Transverse colon (tissue), 4 donors: ENCODE measurements at regions not wholly inside any gene's neighbourhood (a gene's known extent, or its start where the extent isn't known, plus 50 kb on each side); places are given as distances from the start of the nearest gene placed in this dataset.

Experiments
- DNase-seq: peaks from one replicate; pipeline ENCODE4 v3.0.0-alpha.2; 2019
- H3K27ac ChIP-seq, 4 donors: fragments of 200-600 bp; sonication (generic); 2 replicates each; pipeline ENCODE4 v1.5.1; 2016 to 2018; ENCODE audit warnings: inconsistent platforms in 4 of 4
- H3K27me3 ChIP-seq: fragments of 200-600 bp; sonication (generic); 2 replicates; pipeline ENCODE4 v1.5.1; 2017; ENCODE audit warnings: inconsistent platforms
- H3K36me3 ChIP-seq, 4 donors: fragments of 200-600 bp; sonication (generic); 2 replicates each; pipeline ENCODE4 v1.5.1; 2017 to 2019; ENCODE audit warnings: inconsistent platforms in 4 of 4
- H3K4me1 ChIP-seq, 4 donors: fragments of 200-600 bp; sonication (generic); 2 replicates each; pipeline ENCODE4 v1.5.1; 2017 to 2020; ENCODE audit warnings: inconsistent platforms in 4 of 4
- H3K4me3 ChIP-seq, 4 donors: fragments of 200-600 bp; sonication (generic); 1 replicate in 1 of 4; 2 replicates in 3 of 4; pipeline versions ENCODE4 v1.5.1 to v1.6.1; 2017 to 2019; ENCODE audit warnings: inconsistent platforms in 4 of 4
- H3K9me3 ChIP-seq, 2 donors: fragments of 200-600 bp; sonication (generic); 2 replicates each; pipeline ENCODE4 v1.5.1; 2017 to 2019; ENCODE audit warnings: inconsistent platforms in 2 of 2
- CTCF ChIP-seq, 5 experiments: fragments of 200-600 bp in 3 of 5; fragments of 450-650 bp in 2 of 5; sonication (generic) in 3 of 5; IDR thresholded peaks; 1 replicate in 2 of 5; 2 replicates in 3 of 5; pipeline ENCODE4 v1.5.1; 2016 to 2017; ENCODE audit warnings: antibody characterized with exemption in 5 of 5, inconsistent platforms in 3 of 5, mild to moderate bottlenecking in 2 of 5, moderate library complexity in 1 of 5
- EP300 ChIP-seq: sonication (generic); formaldehyde crosslinking; IDR thresholded peaks from one replicate; pipeline ENCODE4 v1.6.1; 2017; ENCODE audit warnings: antibody characterized with exemption, low read depth
- POLR2A ChIP-seq: fragments of 450-650 bp; IDR thresholded peaks from one replicate; pipeline ENCODE4 v1.6.1; 2016; ENCODE audit warnings: antibody characterized with exemption, mild to moderate bottlenecking, moderate library complexity
- POLR2AphosphoS5 ChIP-seq, 3 donors: sonication (generic); formaldehyde crosslinking; IDR thresholded peaks; one replicate each; pipeline ENCODE4 v1.6.1; 2016; ENCODE audit warnings: antibody characterized with exemption in 3 of 3
- WGBS, 2 donors: methylation state at CpG; one replicate each; pipeline ENCODE4 v1.1.5; 2018; ENCODE audit warnings: low coverage in 1 of 2; 5-methylcytosine and 5-hydroxymethylcytosine counted together
- in situ Hi-C, 4 donors: fragments of 200-750 bp; cut with MboI; loops; one replicate each; pipeline versions ENCODE4 v1.15.0 to v1.15.1; 2017; ENCODE audit warnings: low sequenced_read_pairs in 3 of 4, low pct_ligation_motif_present in 1 of 4, low pct_unique_long_range_greater_than_20kb in 1 of 4
- intact Hi-C: fragments of 100-400 bp; cut with DNase I; formaldehyde crosslinking; loops from one replicate; pipeline ENCODE4 v1.15.1; 2023; ENCODE audit warnings: low total_unique reads

- DNase-seq = no peak
- no peaks in the 10 kb centered on the region for H3K9me3 ChIP-seq
- H3K27ac ChIP-seq = no peak overlapping the region
- no peaks in the 10 kb centered on the region for H3K36me3 ChIP-seq
- no peak overlapping the region for H3K4me3 ChIP-seq
- no peaks in the 10 kb centered on the region for H3K4me1 ChIP-seq
- TF ChIP-seq POLR2A = no peak
- TF ChIP-seq CTCF (IDR thresholded peaks at IDR 0.05) = no peak
- no peak for TF ChIP-seq EP300
- TF ChIP-seq POLR2AphosphoS5 (IDR thresholded peaks at IDR 0.05) = no peak
- in situ Hi-C loops = no loop called here
- WGBS, 2 donors = 93 to 95% methylated on average over 2 of the region's 2 CpGs
- intact Hi-C loops = no loop called here
- H3K27me3 ChIP-seq = no peaks in the 10 kb centered on the region
Measured at GRCh38 chr21:15236111-15236510, 171.3 kb upstream of the NRIP1 start.

GRCh38 chr21:15240848-15241247, 176.0 kb upstream of the NRIP1 start:
- 65 to 68% methylated on average over 2 of the region's 2 CpGs for WGBS, 2 donors
- Histone ChIP-seq H3K4me1 (no peaks in the 10 kb centered on the region), H3K4me3 (no peak overlapping the region), H3K36me3 (no peaks in the 10 kb centered on the region), H3K9me3 (no peaks in the 10 kb centered on the region), H3K27me3 (no peaks in the 10 kb centered on the region), H3K27ac (no peak overlapping the region)
- in situ Hi-C loops = no loop called here
- no peak for TF ChIP-seq POLR2AphosphoS5 (IDR thresholded peaks at IDR 0.05)
- TF ChIP-seq POLR2A = no peak
- no peak for TF ChIP-seq EP300
- TF ChIP-seq CTCF (IDR thresholded peaks at IDR 0.05) = no peak
- intact Hi-C loops = no loop called here
- no peak for DNase-seq

- Histone ChIP-seq H3K9me3 (no peaks in the 10 kb centered on the region), H3K27me3 (no peaks in the 10 kb centered on the region), H3K4me3 (no peak overlapping the region), H3K27ac (no peak overlapping the region), H3K36me3 (no peaks in the 10 kb centered on the region), H3K4me1 (no peaks in the 10 kb centered on the region)
- WGBS, 2 donors = 89 to 100% methylated on average over 2 of the region's 2 CpGs
- in situ Hi-C loops = no loop called here
- no peak for DNase-seq
- intact Hi-C loops = no loop called here
- no peak for TF ChIP-seq POLR2A
- TF ChIP-seq EP300 = no peak
- no peak for TF ChIP-seq CTCF (IDR thresholded peaks at IDR 0.05)
- TF ChIP-seq POLR2AphosphoS5 (IDR thresholded peaks at IDR 0.05) = no peak
Measured at GRCh38 chr21:15241997-15242736, 177.4 kb upstream of the NRIP1 start.

DNA sequence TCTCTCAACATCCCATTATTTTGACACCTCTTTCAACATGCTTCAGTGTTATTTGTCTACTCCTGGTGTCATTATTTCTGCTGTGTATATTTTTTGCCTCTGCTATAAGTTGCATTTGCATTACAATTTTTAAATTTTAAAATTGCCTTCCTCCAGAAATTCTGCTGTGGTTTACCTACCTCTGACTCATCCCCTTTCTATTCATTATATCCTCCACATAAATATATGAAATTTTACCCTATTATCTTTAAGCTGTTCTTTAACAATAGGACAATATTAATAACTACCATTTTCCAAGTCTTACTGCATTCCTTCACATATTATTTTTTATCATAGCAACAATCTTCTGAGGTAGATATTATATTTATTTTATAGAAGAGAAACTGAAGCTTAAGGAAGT, 178.1 kb upstream of the NRIP1 start:
- DNase-seq = no peak
- intact Hi-C loops (no loop called here), in situ Hi-C loops (no loop called here)
- Histone ChIP-seq H3K4me1 (no peaks in the 10 kb centered on the region), H3K27ac (no peak overlapping the region), H3K36me3 (no peaks in the 10 kb centered on the region), H3K4me3 (no peak overlapping the region), H3K9me3 (no peaks in the 10 kb centered on the region), H3K27me3 (no peaks in the 10 kb centered on the region)
- TF ChIP-seq POLR2A (no peak), EP300 (no peak), CTCF (IDR thresholded peaks at IDR 0.05) (no peak), POLR2AphosphoS5 (IDR thresholded peaks at IDR 0.05) (no peak)
